Right cardiac atrium (tissue), 5 donors: ENCODE measurements at regions not wholly inside any gene's neighbourhood (a gene's known extent, or its start where the extent isn't known, plus 50 kb on each side); places are given as distances from the start of the nearest gene placed in this dataset.
"Not testable (repeated sequence)": the region's sequence is repeated elsewhere in the genome, so short reads cannot be mapped to it uniquely, and the experiment has no call there.

Source experiments
- ATAC-seq, 2 donors: fragments of 200-7000 bp; cut with Tn5 transposase; one replicate each; pipeline versions ENCODE4 v1.8.0 to v1.9.1; 2020; ENCODE audit warnings: moderate library complexity in 2 of 2, mild to moderate bottlenecking in 1 of 2
- DNase-seq, 3 donors: peaks; one replicate each; pipeline ENCODE4 v3.0.0-alpha.2; 2020
- H3K27ac ChIP-seq: one replicate; pipeline ENCODE4 v1.5.1; 2013; ENCODE audit warnings: mild to moderate bottlenecking, low read length, control low read depth, moderate library complexity
- H3K27me3 ChIP-seq: one replicate; pipeline ENCODE4 v1.6.1; 2013; ENCODE audit not compliant: control insufficient read depth, insufficient read depth
- H3K4me1 ChIP-seq: one replicate; pipeline ENCODE4 v1.6.1; 2013; ENCODE audit warnings: low read length; ENCODE audit not compliant: control insufficient read depth, insufficient read depth
- H3K4me3 ChIP-seq: one replicate; pipeline ENCODE4 v1.5.1; 2013; ENCODE audit warnings: low read length, control low read depth
- H3K9me3 ChIP-seq: one replicate; pipeline ENCODE4 v1.6.1; 2013; ENCODE audit warnings: low read length; ENCODE audit not compliant: control insufficient read depth
- WGBS: extraction: QIAGEN DNeasy Blood & Tissue Kit; methylation state at CpG from one replicate; pipeline ENCODE4 v1.1.7; 2013; 5-methylcytosine and 5-hydroxymethylcytosine counted together
- intact Hi-C, 4 donors: fragments of 100-400 bp; cut with DNase I; formaldehyde crosslinking; loops; one replicate each; pipeline versions ENCODE4 v1.11.0 to v1.14.0; 2022 to 2023
- donor health status: healthy with polysubstance abuse.
- donor health status: DM: no; HTN: yes; CAD: no.
- donor health status: DM: no; HTN: no; CAD: no.
- donor health status: DM: no; HTN: yes; CAD: no; lungs with severe emphysema.
- donor health status: DM: yes; HTN: yes; CAD: no.

DNA sequence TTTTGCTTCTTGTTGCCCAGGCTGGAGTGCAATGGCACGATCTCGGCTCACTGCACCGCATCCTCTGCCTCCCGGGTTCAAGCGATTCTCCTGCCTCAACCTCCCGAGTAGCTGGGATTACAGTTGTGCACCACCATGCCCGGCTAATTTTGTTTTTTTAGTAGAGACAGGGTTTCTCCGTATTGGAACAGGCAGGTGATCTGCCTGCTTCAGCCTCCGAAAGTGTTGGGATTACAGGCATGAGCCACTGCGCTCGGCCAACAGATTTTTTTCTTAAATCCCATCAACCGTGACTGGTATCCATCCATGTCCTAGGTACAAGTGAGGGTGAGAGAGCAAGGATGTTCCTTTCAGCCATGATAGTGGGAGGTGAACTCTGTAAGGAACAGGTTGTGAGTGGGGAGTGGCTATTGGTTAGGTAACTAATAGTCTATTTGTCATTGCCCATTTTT lies 103.8 kb upstream of the TPTE start:
- intact Hi-C loops, H3K4me3 ChIP-seq, H3K27ac ChIP-seq, H3K27me3 ChIP-seq, H3K4me1 ChIP-seq, H3K9me3 ChIP-seq: not testable (repeated sequence)
- peak; percentile 13 to 27 for ATAC-seq
- WGBS, result 70% methylated on average over 12 of the region's 12 CpGs
- DNase-seq, result peak in 1 of 3 donors; percentile 32

DNA sequence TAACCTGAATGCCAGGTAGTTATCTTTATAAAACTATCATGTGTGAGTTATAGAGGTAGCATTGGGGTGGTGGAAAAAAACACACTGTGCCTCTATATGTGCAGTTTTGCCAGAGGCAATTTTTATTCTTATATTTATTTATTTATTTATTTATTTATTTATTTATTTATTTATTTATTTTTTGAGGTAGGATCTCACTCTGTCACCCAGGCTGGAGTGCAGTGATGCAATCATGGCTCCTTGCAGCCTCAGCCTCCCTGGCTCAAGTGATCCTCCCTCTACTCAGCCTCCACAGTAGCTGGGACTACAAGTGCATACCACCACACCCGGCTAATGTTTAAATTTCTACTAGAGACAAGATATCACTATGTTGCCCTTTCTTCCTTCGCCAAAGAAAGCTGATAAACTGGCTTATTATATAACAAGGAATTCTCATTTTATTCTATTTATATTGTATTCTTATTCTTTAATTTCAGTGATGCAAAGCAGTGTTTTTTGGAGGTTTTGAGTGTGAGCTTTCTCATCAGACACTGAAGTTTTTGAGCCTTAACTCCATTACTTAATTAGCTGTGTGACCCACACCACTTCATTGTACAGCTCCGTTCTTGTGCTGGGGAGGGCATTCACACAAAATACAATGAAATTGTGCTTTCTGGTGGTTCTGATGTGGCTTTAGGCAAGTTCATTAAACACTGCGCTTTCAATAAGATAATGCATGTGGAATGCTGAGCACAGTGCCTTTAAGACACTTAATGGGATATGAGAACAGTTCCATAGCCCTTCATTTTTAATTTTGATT lies 102.9 kb upstream of the TPTE start:
- 44% methylated on average over 4 of the region's 4 CpGs for WGBS
- peak in 1 of 3 donors; percentile 32 for DNase-seq
- not testable (repeated sequence) for ATAC-seq

DNA sequence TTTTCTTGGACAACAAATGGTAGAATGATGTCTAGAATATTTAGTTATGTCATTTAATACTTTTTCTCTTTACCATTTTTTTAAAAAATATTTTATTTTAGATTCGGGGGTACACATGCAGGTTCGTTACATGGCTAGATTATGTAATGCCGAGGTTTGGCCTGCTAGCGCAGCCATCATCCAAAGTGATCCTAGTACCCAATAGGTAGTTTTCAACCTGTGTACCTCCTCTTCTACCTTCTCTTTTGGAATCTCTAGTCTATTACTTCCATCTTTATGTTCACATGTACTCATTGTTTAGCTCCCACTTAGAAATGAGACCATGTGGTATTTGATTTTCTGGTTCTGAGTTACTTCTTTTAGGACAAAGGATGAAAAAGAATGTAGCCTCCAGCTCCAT lies 100.2 kb upstream of the TPTE start:
- H3K4me1 ChIP-seq, ATAC-seq, DNase-seq, H3K9me3 ChIP-seq, H3K4me3 ChIP-seq, H3K27ac ChIP-seq, H3K27me3 ChIP-seq, intact Hi-C loops: not testable (repeated sequence)
- WGBS, result 60% methylated on average over 4 of the region's 4 CpGs

More for the DNA sequence above, 102.9 kb upstream of the TPTE start:
- H3K9me3 ChIP-seq, H3K27me3 ChIP-seq, H3K4me3 ChIP-seq, intact Hi-C loops, H3K27ac ChIP-seq, H3K4me1 ChIP-seq: not testable (repeated sequence)

DNA sequence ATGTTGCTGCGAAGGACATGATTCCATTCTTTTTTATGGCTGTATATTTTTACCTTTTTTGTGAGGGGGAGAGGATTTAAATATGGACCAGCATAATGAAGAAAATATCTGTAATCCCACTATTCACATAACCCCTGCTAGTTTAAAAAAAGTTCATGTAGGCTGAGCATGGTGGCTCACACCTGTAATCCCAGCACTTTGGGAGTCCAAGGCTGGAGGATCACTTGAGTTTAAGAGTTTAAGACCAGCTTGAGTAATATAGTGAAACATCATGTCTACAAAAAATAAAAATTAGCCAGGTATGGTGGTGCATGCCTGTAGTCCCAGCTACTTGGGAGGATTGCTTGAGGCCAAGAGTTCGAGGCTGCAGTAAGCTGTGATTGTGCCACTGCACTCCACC lies 99.8 kb upstream of the TPTE start:
- H3K9me3 ChIP-seq, ATAC-seq, H3K27me3 ChIP-seq, H3K27ac ChIP-seq, H3K4me3 ChIP-seq, H3K4me1 ChIP-seq, DNase-seq, intact Hi-C loops: not testable (repeated sequence)
- WGBS, result 39% methylated on average over 2 of the region's 2 CpGs

DNA sequence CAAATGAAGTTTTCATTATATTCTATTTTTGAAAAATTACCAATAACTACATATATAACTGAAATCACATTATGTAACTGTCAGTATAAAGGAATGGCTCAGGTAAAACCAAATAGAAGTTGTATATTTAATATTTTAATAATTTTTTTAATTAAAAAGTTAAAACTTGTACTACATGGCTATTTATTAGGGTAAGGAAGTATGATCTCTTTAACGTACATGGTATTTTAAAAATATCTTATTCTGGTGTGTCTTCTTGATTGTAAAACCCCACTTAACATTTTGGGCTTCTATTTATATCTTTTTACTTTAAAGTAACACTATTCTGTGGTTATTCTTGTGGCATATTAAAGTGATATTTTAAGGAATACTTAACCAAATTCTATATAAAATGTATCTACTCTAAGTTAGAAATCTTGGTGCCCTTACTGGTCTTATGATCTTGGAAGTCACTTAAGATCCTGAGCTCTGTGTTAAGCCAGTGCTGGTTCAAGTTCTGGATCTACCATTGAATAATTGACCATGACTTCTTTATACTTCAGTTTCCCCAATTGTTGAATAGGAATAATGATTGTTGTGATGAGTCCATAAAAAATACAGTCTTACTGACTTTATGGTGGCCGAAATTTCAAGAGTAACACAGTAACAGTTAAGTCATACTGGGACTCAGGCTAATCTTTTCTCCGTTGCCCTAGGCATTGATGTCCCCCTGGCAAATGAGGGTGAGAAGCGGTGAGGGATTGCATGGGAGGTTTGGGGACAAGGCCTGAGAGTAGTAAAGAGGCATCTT lies 97.1 kb upstream of the TPTE start:
- WGBS, result 59% methylated on average over 4 of the region's 4 CpGs
- H3K4me1 ChIP-seq, intact Hi-C loops, H3K27me3 ChIP-seq, H3K27ac ChIP-seq, H3K4me3 ChIP-seq, H3K9me3 ChIP-seq, DNase-seq: not testable (repeated sequence)
- ATAC-seq, result peak; percentile 2 to 5

DNA sequence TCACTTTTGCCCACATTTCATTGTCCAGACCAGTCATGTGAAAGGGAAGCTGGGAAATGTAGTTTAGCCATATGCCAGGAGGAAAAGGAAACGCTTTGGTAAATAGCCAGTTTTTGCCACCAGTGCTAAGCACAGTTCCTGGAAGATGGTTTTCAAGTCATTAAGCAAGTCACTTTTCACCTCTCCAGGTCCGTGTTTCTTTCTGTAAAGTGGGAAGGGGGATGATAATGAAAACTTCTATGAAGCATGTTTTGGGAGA lies 96.6 kb upstream of the TPTE start:
- DNase-seq, intact Hi-C loops, H3K4me1 ChIP-seq, H3K27me3 ChIP-seq, H3K4me3 ChIP-seq, H3K9me3 ChIP-seq, H3K27ac ChIP-seq: not testable (repeated sequence)
- 21% methylated on average over 1 of the region's 2 CpGs for WGBS
- peak in 1 of 2 donors; percentile 5 for ATAC-seq

DNA sequence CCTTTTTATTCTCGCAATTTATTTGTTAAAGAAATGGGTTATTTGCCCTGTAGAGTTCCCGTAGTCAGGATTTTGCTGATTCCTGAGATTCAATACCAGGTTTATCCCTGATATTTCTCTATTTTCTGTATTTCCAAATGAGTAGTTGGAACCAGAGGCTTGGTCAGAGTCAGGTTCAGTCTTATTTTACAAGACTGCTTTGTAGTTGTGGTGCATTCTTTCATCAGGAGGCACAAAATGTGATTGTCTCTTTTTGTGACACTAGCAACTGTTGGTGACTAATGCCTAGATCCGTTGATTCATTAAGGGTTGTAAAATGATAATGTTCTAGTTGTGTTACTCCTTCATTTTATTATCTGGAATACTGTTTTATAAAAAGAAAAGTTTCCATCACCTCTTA lies 95.5 kb upstream of the TPTE start:
- WGBS, result 64% methylated on average over 3 of the region's 3 CpGs
- intact Hi-C loops, result no loop called here
- ATAC-seq, result no peak

DNA sequence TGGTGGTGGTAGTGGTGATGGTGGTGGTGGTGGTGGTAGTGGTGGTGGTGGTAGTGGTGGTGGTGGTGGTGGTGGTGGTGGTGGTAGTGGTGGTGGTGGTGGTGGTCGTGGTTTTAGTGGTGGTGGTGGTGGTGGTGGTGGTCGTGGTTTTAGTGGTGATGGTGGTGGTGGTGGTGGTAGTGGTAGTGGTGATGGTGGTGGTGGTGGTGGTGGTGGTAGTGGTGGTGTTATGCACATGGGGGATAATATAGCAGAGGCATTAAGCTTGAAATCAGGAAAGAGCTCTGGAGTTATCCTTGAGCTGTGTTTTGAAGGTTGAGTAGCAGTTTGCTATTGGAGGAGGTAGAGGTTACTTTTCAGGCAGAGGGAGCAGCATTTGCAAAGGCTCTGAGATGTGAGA lies 94.6 kb upstream of the TPTE start:
- WGBS, result 55% methylated on average over 2 of the region's 2 CpGs
- DNase-seq, H3K4me1 ChIP-seq, H3K9me3 ChIP-seq, H3K4me3 ChIP-seq, intact Hi-C loops, H3K27ac ChIP-seq, H3K27me3 ChIP-seq, ATAC-seq: not testable (repeated sequence)

More for the DNA sequence above, 95.5 kb upstream of the TPTE start:
- no peaks in the 10 kb centered on the region for H3K9me3 ChIP-seq
- no peaks in the 10 kb centered on the region for H3K4me1 ChIP-seq
- no peak overlapping the region for H3K27ac ChIP-seq
- no peaks in the 10 kb centered on the region for H3K27me3 ChIP-seq
- H3K4me3 ChIP-seq, result no peak overlapping the region
- no peak for DNase-seq

DNA sequence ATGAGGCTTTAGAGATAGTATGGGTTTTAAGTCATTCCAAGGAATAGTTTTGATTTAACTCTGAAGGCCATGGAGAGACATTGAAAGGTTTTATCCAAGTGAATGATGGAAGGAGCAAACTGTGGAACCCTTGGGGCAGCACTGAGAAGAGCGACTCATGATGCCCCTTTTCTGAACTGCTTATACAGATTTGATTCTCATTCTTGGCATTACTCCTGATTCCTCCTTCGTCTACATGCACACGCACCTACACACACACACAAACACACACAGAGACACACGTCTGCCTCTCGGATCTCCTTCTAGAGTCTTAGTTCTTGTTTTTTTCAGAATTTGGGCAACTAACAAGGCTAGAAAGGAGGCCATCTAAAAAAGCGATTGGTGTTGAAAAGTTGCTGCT lies 94.1 kb upstream of the TPTE start:
- 60% methylated on average over 6 of the region's 6 CpGs for WGBS
- H3K27me3 ChIP-seq, intact Hi-C loops, H3K4me1 ChIP-seq, DNase-seq, H3K4me3 ChIP-seq, H3K27ac ChIP-seq, H3K9me3 ChIP-seq: not testable (repeated sequence)
- ATAC-seq, result peak; percentile 2 to 6

DNA sequence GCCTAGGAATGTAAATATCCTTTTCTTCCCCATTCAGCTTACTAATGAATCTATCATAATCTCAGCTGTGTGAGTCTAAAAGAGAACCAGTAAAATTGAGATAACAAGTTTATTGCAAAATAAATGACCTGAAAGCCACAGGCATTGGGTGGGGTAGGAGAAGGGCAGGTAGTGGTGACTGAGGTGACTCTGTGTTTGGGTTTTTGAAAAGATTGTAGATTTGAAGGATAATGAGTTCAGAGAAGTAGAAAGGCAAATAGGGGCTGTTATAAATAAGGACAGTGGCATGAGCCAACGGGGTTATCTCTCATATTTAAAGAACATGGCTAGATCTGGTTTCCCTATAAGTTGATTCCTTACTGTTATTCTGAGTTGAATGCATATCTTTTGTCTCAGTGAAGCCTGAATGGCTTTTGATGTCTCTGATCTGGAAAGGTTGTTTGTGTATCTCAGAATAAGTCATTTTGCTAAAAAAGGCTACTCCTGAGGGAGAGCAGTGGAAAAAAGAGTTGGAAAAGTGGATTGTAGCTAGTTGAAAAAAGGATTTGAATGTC lies 92.3 kb upstream of the TPTE start:
- H3K27me3 ChIP-seq, ATAC-seq, H3K27ac ChIP-seq, H3K4me3 ChIP-seq, H3K4me1 ChIP-seq, H3K9me3 ChIP-seq, intact Hi-C loops, DNase-seq: not testable (repeated sequence)
- WGBS, result 17% methylated on average over 1 of the region's 1 CpG

DNA sequence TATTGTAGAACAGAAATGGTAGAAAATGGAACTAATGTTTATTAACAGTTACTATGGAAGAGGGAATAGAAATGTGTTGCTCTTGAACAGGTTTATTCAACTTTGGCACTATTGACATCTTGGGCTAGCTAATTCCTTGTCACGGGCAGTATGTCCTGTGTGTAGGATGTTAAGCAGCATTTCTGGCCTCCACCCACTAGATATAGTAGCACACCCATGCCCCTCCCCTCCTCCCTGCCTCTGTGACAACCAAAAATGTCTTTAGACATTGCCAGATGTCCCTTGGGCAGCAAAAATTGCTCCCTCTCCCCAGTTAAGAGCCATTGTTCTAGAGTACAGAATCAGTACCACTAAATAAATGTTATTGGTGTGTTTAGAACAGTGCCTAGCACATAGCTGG lies 91.4 kb upstream of the TPTE start:
- 52% methylated on average over 1 of the region's 1 CpG for WGBS
- H3K9me3 ChIP-seq, result no peaks in the 10 kb centered on the region
- no peak overlapping the region for H3K4me3 ChIP-seq
- no peaks in the 10 kb centered on the region for H3K27me3 ChIP-seq
- H3K4me1 ChIP-seq, result no peaks in the 10 kb centered on the region
- intact Hi-C loops, result no loop called here
- no peak for DNase-seq
- ATAC-seq, result peak; percentile 5 to 17
- H3K27ac ChIP-seq, result no peak overlapping the region
